GM23248 (cell line): ENCODE measurements at regions not wholly inside any gene's neighbourhood (a gene's known extent, or its start where the extent isn't known, plus 50 kb on each side); places are given as distances from the start of the nearest gene placed in this dataset.

Source experiments
- EZH2 ChIP-seq: fragments of 200-600 bp; sonication (generic); IDR thresholded peaks from 2 replicates; pipeline ENCODE4 v1.6.1; 2018; ENCODE audit warnings: antibody characterized with exemption, mild to moderate bottlenecking; ENCODE audit not compliant: insufficient read depth, poor library complexity, severe bottlenecking
- EZH2phosphoT487 ChIP-seq: fragments of 200-600 bp; sonication (generic); IDR thresholded peaks from 2 replicates; pipeline ENCODE4 v1.6.1; 2018; ENCODE audit warnings: antibody characterized with exemption, moderate library complexity, mild to moderate bottlenecking, low read depth; ENCODE audit not compliant: insufficient read depth

DNA sequence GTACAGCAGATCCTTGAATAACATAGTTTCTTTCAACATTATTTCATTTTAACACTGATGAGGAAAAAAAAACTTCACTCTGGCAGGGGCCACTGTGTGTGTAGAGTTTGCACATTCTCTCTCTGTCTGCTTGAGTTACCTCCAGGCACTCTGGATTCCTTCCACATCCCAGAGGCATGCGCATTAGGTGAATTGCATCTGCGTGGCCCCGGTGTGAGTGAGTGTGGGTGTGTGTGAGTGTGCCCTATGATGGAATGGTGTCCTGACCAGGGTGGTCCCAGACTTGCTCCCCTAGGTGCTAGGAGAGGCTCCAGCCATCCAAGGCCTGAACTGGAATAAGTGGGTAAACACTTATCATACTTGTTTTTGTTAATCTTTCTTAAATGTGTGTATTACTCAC, 90.6 kb upstream of the LRIG3 start:
- TF ChIP-seq EZH2: no peak
- TF ChIP-seq EZH2phosphoT487: no peak
